ENCODE measurements at regions not wholly inside any gene's neighbourhood (a gene's known extent, or its start where the extent isn't known, plus 50 kb on each side); places are given as distances from the start of the nearest gene placed in this dataset.

- no peak for TF ChIP-seq CTCF (IDR thresholded peaks at IDR 0.05; ENCODE audit: insufficient read depth, low read length, poor library complexity, severe bottlenecking)
- H3K4me3 ChIP-seq (replicated peaks; ENCODE audit: low read depth, low read length): no peak overlapping the region
- H3K36me3 ChIP-seq (ENCODE audit: control insufficient read depth, insufficient read depth, low read length): no peaks in the 10 kb centered on the region
- no peak for DNase-seq (ENCODE audit: extremely low read depth, insufficient read length)
- no peaks in the 10 kb centered on the region for H3K27me3 ChIP-seq (replicated peaks; ENCODE audit: control insufficient read depth, insufficient read depth, low read length)
Observed at GRCh38 chr6:163712566-163712961, 298.0 kb downstream of the QKI start.

GRCh38 chr6:163711615-163712565, 297.4 kb downstream of the QKI start:
- Histone ChIP-seq H3K4me3 (replicated peaks; ENCODE audit: low read depth, low read length) (no peak overlapping the region), H3K27me3 (replicated peaks; ENCODE audit: control insufficient read depth, insufficient read depth, low read length) (no peaks in the 10 kb centered on the region), H3K36me3 (ENCODE audit: control insufficient read depth, insufficient read depth, low read length) (no peaks in the 10 kb centered on the region)
- DNase-seq (ENCODE audit: extremely low read depth, insufficient read length): peak; percentile 60
- TF ChIP-seq CTCF (IDR thresholded peaks at IDR 0.05; ENCODE audit: insufficient read depth, low read length, poor library complexity, severe bottlenecking): peak; percentile 4

- no peak overlapping the region for H3K4me3 ChIP-seq (replicated peaks; ENCODE audit: low read depth, low read length)
- H3K36me3 ChIP-seq (ENCODE audit: control insufficient read depth, insufficient read depth, low read length): no peaks in the 10 kb centered on the region
- no peak for TF ChIP-seq CTCF (IDR thresholded peaks at IDR 0.05; ENCODE audit: insufficient read depth, low read length, poor library complexity, severe bottlenecking)
- DNase-seq (ENCODE audit: extremely low read depth, insufficient read length): no peak
- H3K27me3 ChIP-seq (replicated peaks; ENCODE audit: control insufficient read depth, insufficient read depth, low read length): no peaks in the 10 kb centered on the region
Observed at GRCh38 chr6:163710532-163711470, 296.3 kb downstream of the QKI start.

- Histone ChIP-seq H3K4me3 (replicated peaks; ENCODE audit: low read depth, low read length) (no peak overlapping the region), H3K27me3 (replicated peaks; ENCODE audit: control insufficient read depth, insufficient read depth, low read length) (no peaks in the 10 kb centered on the region), H3K36me3 (ENCODE audit: control insufficient read depth, insufficient read depth, low read length) (no peaks in the 10 kb centered on the region)
- no peak for DNase-seq (ENCODE audit: extremely low read depth, insufficient read length)
- TF ChIP-seq CTCF (IDR thresholded peaks at IDR 0.05; ENCODE audit: insufficient read depth, low read length, poor library complexity, severe bottlenecking): no peak
Observed at GRCh38 chr6:163709693-163710092, 295.2 kb downstream of the QKI start.

GRCh38 chr6:163709255-163709654, 294.7 kb downstream of the QKI start:
- TF ChIP-seq CTCF (IDR thresholded peaks at IDR 0.05; ENCODE audit: insufficient read depth, low read length, poor library complexity, severe bottlenecking): no peak
- no peak overlapping the region for H3K4me3 ChIP-seq (replicated peaks; ENCODE audit: low read depth, low read length)
- no peak for DNase-seq (ENCODE audit: extremely low read depth, insufficient read length)
- no peaks in the 10 kb centered on the region for H3K36me3 ChIP-seq (ENCODE audit: control insufficient read depth, insufficient read depth, low read length)
- no peaks in the 10 kb centered on the region for H3K27me3 ChIP-seq (replicated peaks; ENCODE audit: control insufficient read depth, insufficient read depth, low read length)

All from GM06990 (cell line).